ENCODE measurements at regions not wholly inside any gene's neighbourhood (a gene's known extent, or its start where the extent isn't known, plus 50 kb on each side); places are given as distances from the start of the nearest gene placed in this dataset.
"Not testable (repeated sequence)": the region's sequence is repeated elsewhere in the genome, so short reads cannot be mapped to it uniquely, and the experiment has no call there.

- no peaks in the 10 kb centered on the region for H3K36me3 ChIP-seq (ENCODE audit: control insufficient read depth, insufficient read depth, low read length)
- TF ChIP-seq CTCF (IDR thresholded peaks at IDR 0.05; ENCODE audit: insufficient read depth, low read length, poor library complexity, severe bottlenecking): no peak
- no peaks in the 10 kb centered on the region for H3K27me3 ChIP-seq (ENCODE audit: control insufficient read depth, insufficient read depth, low read length)
- H3K4me3 ChIP-seq (ENCODE audit: low read depth, low read length): no peak overlapping the region
- no peak for DNase-seq (ENCODE audit: low read depth)
Measured at GRCh38 chr2:155982135-155982534, 350.4 kb downstream of the NR4A2 start.

- H3K36me3 ChIP-seq (ENCODE audit: control insufficient read depth, insufficient read depth, low read length): no peaks in the 10 kb centered on the region
- H3K27me3 ChIP-seq (ENCODE audit: control insufficient read depth, insufficient read depth, low read length): no peaks in the 10 kb centered on the region
- no peak for DNase-seq (ENCODE audit: low read depth)
- no peak for TF ChIP-seq CTCF (IDR thresholded peaks at IDR 0.05; ENCODE audit: insufficient read depth, low read length, poor library complexity, severe bottlenecking)
- H3K4me3 ChIP-seq (ENCODE audit: low read depth, low read length): no peak overlapping the region
Measured at GRCh38 chr2:155980941-155981560, 351.5 kb downstream of the NR4A2 start.

GRCh38 chr2:155975734-155976133 is 356.8 kb downstream of the NR4A2 start:
- Histone ChIP-seq H3K36me3 (ENCODE audit: control insufficient read depth, insufficient read depth, low read length) (no peaks in the 10 kb centered on the region), H3K4me3 (ENCODE audit: low read depth, low read length) (no peak overlapping the region), H3K27me3 (ENCODE audit: control insufficient read depth, insufficient read depth, low read length) (no peaks in the 10 kb centered on the region)
- DNase-seq (ENCODE audit: low read depth): no peak
- no peak for TF ChIP-seq CTCF (IDR thresholded peaks at IDR 0.05; ENCODE audit: insufficient read depth, low read length, poor library complexity, severe bottlenecking)

GRCh38 chr2:155972916-155973315 is 359.6 kb downstream of the NR4A2 start:
- no peaks in the 10 kb centered on the region for H3K27me3 ChIP-seq (ENCODE audit: control insufficient read depth, insufficient read depth, low read length)
- DNase-seq (ENCODE audit: low read depth): no peak
- H3K36me3 ChIP-seq (ENCODE audit: control insufficient read depth, insufficient read depth, low read length): no peaks in the 10 kb centered on the region
- no peak for TF ChIP-seq CTCF (IDR thresholded peaks at IDR 0.05; ENCODE audit: insufficient read depth, low read length, poor library complexity, severe bottlenecking)
- no peak overlapping the region for H3K4me3 ChIP-seq (ENCODE audit: low read depth, low read length)

- not testable (repeated sequence) for H3K36me3 ChIP-seq (ENCODE audit: control insufficient read depth, insufficient read depth, low read length); H3K4me3 ChIP-seq (ENCODE audit: low read depth, low read length); H3K27me3 ChIP-seq (ENCODE audit: control insufficient read depth, insufficient read depth, low read length); DNase-seq (ENCODE audit: low read depth)
Measured at GRCh38 chr2:155966064-155966471, 366.5 kb downstream of the NR4A2 start.

GRCh38 chr2:155965415-155966063 is 367.0 kb downstream of the NR4A2 start:
- no peak for DNase-seq (ENCODE audit: low read depth)
- no peaks in the 10 kb centered on the region for H3K36me3 ChIP-seq (ENCODE audit: control insufficient read depth, insufficient read depth, low read length)
- H3K27me3 ChIP-seq (ENCODE audit: control insufficient read depth, insufficient read depth, low read length): no peaks in the 10 kb centered on the region
- no peak overlapping the region for H3K4me3 ChIP-seq (ENCODE audit: low read depth, low read length)
- TF ChIP-seq CTCF (IDR thresholded peaks at IDR 0.05; ENCODE audit: insufficient read depth, low read length, poor library complexity, severe bottlenecking): no peak
